ENCODE measurements at regions not wholly inside any gene's neighbourhood (a gene's known extent, or its start where the extent isn't known, plus 50 kb on each side); places are given as distances from the start of the nearest gene placed in this dataset.

- no peak for DNase-seq (ENCODE audit: low read depth)
- H3K4me3 ChIP-seq (replicated peaks; ENCODE audit: low read depth, low read length): no peak overlapping the region
- TF ChIP-seq CTCF (IDR thresholded peaks at IDR 0.05; ENCODE audit: low read length, missing control alignments): no peak
Observed at GRCh38 chr6:165723326-165723725, 60.3 kb upstream of the PDE10A start.

DNA sequence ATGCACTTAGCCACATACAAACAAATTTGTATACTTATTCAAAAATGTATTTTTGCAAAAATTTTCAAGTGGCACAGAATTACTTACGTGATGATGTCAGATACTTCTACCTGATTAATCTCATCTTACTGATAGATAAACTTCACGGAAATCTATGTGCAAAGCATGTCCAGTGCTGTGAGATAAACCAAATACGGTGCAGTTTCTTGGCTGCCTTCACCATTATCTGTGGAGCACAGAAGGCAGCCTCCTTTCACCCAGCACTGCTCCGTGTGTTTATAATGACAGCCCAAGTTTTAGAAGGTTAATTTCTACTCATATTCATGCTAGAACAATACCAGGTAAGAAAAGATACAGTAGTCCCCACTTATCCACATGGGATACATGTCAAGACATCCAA is 59.0 kb upstream of the PDE10A start:
- no peak for DNase-seq (ENCODE audit: low read depth)
- no peak overlapping the region for H3K4me3 ChIP-seq (replicated peaks; ENCODE audit: low read depth, low read length)
- no peak for TF ChIP-seq CTCF (IDR thresholded peaks at IDR 0.05; ENCODE audit: low read length, missing control alignments)

DNA sequence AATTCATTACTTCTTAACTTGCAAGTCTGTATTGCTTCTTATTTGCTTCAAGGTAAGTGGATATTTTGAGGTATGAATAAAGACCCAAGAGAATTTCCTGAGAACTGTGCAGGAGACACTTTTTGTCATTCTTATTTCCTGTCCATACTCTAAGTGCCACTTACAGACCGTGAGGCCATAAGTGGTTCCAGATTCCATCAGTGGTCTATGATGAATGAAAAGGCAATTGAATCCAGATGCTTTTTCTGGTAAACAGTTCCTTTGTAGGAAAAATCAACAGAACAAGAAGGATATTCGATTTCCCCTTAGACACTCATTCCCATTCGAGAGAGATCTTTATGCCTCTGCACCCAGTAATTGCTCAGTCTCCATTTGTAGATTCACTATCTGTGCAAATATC is 58.3 kb upstream of the PDE10A start:
- DNase-seq (ENCODE audit: low read depth): no peak
- H3K4me3 ChIP-seq (replicated peaks; ENCODE audit: low read depth, low read length): no peak overlapping the region
- TF ChIP-seq CTCF (IDR thresholded peaks at IDR 0.05; ENCODE audit: low read length, missing control alignments): no peak

DNA sequence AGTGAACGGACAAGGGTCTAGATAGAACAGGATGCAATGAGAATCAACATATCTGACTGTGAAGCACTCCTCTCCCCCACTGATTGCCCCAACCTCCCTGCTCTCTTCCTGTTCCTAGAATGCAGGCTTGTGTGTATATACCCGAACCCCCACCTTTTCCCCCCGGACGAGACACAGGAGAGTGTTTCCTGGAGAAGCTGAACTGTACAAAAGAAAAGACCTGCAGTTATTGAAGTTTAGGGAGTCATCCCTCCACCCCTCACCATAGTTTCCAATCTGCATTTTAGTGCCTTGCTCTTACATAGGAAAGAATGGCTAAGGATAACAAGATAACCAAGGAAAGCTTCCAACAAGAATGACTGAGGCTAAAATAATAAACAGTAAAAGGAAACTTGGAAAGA is 55.5 kb upstream of the PDE10A start:
- peak; percentile 45 for DNase-seq (ENCODE audit: low read depth)
- no peak for TF ChIP-seq CTCF (IDR thresholded peaks at IDR 0.05; ENCODE audit: low read length, missing control alignments)
- no peak overlapping the region for H3K4me3 ChIP-seq (replicated peaks; ENCODE audit: low read depth, low read length)

DNA sequence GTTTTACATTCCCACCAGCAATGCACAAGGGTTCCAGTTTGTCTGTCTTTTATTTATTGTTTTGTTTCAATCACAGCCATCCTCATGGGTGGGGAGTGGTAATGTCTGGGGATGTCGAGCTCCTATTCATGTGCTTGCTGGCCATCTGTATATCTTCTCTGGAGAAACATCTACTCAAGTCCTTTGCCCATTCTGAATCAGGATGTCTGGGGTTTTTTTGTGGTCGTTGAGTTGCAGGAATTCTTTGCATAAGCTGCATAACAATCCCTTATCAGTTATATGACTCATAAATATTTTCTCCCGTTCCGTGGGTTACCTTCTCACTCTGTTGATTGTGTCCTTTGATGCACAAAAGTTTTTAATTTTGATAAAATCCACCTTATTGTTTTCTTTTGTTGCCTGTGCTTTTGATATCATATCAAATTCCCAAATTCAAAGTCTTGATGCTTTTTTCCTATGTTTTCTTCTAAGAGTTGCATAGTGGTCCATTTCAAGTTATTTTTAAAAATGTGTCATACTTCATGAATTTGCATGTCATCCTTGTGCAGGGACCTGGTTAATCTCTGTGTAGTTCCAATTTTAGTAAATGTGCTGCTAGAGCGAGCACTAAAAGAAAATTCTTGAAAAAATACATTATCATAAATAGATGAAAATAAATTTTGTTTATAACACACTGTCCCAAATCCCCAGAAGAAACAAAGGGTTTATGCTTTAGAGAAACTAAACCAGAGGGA is 54.9 kb upstream of the PDE10A start:
- DNase-seq (ENCODE audit: low read depth): peak; percentile 80
- no peak for TF ChIP-seq CTCF (IDR thresholded peaks at IDR 0.05; ENCODE audit: low read length, missing control alignments)
- H3K4me3 ChIP-seq (replicated peaks; ENCODE audit: low read depth, low read length): no peak overlapping the region

- H3K4me3 ChIP-seq (replicated peaks; ENCODE audit: low read depth, low read length): no peak overlapping the region
- no peak for TF ChIP-seq CTCF (IDR thresholded peaks at IDR 0.05; ENCODE audit: low read length, missing control alignments)
- DNase-seq (ENCODE audit: low read depth): no peak
Observed at GRCh38 chr6:165716886-165717285, 53.8 kb upstream of the PDE10A start.

DNA sequence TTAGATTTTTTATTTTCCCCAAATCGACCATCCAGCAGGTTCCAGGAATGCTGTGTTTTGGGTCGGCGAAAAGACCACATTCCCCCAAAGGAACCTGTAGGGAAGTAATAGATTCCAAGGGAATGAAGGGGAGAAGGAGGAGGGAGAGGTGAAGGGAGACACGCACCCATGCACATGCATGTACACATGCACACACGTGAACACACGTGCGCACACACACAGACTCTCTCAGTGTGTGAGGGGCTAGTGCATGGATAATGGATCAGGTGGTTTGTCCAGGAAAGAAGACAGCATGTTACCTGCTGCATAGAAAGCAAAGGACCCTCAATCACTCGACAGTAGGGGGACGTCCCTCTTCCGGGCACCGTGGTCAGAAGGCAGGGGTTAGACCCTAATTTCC is 52.4 kb upstream of the PDE10A start:
- no peak for TF ChIP-seq CTCF (IDR thresholded peaks at IDR 0.05; ENCODE audit: low read length, missing control alignments)
- H3K4me3 ChIP-seq (replicated peaks; ENCODE audit: low read depth, low read length): no peak overlapping the region

More for the DNA sequence above, 52.4 kb upstream of the PDE10A start:
- no peak for DNase-seq (ENCODE audit: low read depth)
